ENCODE measurements at regions not wholly inside any gene's neighbourhood (a gene's known extent, or its start where the extent isn't known, plus 50 kb on each side); places are given as distances from the start of the nearest gene placed in this dataset.
"Not testable (repeated sequence)": the region's sequence is repeated elsewhere in the genome, so short reads cannot be mapped to it uniquely, and the experiment has no call there.

GRCh38 chr22:33971561-33971961, 51.3 kb upstream of the LARGE1 start:
- no peak for DNase-seq (ENCODE audit: low read depth, low spot score)

GRCh38 chr22:33975841-33976240, 55.6 kb upstream of the LARGE1 start:
- no peak for DNase-seq (ENCODE audit: low read depth, low spot score)
- no peak overlapping the region for H3K4me3 ChIP-seq (ENCODE audit: low read length)

More at GRCh38 chr22:33971561-33971961, 51.3 kb upstream of the LARGE1 start:
- no peak overlapping the region for H3K4me3 ChIP-seq (ENCODE audit: low read length)

DNA sequence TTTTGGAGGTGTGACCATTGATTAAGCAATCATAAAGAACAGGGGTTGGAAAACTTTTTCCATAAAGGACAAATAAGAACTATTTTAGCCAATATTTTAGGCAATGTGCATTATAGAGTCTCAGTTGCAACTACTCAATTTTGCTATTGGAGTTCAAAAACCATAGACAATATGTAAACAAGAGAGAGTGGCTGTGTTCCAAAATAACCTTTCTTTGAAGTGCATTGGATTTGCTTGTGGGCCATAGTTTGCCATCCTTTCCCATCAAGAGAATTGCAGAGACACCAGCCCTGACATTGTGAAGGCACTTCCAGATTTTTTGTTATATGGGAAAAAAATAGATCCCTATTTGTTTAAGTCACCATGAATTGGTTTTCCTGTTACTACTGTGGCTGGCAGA, 63.3 kb upstream of the LARGE1 start:
- DNase-seq (ENCODE audit: low read depth, low spot score): no peak
- no peak overlapping the region for H3K4me3 ChIP-seq (ENCODE audit: low read length)

DNA sequence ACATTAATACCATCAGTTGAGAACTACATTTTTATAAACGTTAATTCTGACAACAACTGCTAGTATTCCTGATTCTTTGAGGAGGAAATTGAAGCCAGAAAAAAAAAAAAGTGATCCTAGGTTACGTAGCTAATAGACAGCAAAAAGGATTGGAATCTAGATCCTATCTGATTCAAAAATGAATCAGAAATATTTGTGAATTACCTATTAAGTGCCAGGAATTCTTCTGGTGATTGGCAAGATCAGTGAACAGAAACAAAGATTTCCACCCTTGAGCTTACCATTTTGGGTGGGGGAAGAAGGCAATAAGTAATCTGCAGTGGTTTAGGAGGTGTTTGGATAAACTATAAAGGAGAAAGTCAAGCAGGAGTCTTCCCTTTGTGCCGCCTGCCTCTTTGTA, 63.9 kb upstream of the LARGE1 start:
- no peak for DNase-seq (ENCODE audit: low read depth, low spot score)
- no peak overlapping the region for H3K4me3 ChIP-seq (ENCODE audit: low read length)

DNA sequence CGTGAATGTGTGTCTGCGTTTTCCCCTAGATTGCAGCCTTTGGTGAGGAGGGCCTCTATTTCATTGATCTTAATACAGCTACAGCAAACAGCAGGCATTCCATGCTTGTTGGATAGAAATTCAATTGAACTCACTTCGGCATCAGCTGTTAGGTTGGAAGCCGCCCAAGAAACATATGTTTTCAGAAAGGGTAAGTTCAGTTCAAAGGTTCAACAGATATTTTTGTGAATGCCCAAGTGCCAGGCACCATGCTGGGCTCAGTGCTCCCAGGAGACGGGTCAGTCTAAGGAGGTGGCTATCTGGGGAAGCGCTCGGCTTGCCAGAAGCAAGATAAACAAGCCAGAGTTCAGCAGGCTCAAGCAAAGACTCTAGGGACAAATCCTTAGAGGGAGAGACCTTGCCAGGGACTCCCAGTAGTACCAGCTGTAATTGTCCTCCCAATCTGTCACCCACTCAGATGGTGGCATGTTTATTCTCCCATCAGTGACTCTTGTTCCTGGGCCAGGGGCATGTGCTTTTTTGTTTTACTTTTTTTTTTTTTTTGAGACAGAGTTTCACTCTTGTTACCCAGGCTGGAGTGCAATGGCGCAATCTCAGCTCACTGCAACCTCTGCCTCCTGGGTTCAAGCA, 64.5 kb upstream of the LARGE1 start:
- no peak for DNase-seq (ENCODE audit: low read depth, low spot score)

DNA sequence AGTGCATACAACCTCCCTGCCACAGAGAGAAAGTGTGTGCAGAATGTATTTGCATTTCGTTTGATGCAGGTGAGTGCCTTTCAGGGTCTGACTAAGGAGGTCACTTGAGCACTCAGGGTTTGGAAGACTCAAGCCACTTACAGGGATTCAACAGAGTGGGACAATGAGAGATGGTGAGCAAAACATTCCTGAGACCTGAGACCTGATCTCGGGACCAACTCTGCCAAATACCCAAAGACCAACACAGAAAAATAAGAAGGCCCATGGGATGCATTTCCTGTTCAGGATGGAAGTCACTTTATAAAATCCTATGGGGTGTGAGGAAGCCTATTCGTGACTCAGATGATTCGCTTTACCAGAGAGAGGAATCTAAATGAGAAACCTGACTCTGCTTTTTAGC, 65.2 kb upstream of the LARGE1 start:
- H3K4me3 ChIP-seq (ENCODE audit: low read length): no peak overlapping the region
- DNase-seq (ENCODE audit: low read depth, low spot score): no peak

More for the DNA sequence above, 64.5 kb upstream of the LARGE1 start:
- H3K4me3 ChIP-seq (ENCODE audit: low read length): no peak overlapping the region

GRCh38 chr22:33986167-33986771, 66.0 kb upstream of the LARGE1 start:
- no peak for DNase-seq (ENCODE audit: low read depth, low spot score)
- no peak overlapping the region for H3K4me3 ChIP-seq (ENCODE audit: low read length)

DNA sequence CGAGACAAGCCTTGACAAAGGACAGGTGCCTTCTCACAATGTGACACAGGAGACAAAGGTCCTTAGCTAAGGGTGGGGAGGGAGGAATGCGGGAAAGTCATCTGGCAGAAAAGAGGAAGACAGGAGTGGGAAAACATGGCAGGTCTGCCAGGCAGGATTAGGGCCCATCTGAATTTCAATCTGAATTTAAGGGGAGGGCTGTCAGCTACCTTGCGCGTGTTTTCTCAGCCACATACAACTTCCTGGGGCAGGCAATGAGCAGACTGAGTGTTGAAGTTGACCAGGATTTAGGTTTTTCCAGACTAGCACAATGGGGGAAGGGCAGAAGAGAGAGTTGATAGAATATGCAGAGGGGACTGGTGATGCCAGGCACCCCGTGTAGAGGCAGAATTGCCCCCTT, 66.7 kb upstream of the LARGE1 start:
- H3K4me3 ChIP-seq (ENCODE audit: low read length): no peak overlapping the region
- DNase-seq (ENCODE audit: low read depth, low spot score): no peak

DNA sequence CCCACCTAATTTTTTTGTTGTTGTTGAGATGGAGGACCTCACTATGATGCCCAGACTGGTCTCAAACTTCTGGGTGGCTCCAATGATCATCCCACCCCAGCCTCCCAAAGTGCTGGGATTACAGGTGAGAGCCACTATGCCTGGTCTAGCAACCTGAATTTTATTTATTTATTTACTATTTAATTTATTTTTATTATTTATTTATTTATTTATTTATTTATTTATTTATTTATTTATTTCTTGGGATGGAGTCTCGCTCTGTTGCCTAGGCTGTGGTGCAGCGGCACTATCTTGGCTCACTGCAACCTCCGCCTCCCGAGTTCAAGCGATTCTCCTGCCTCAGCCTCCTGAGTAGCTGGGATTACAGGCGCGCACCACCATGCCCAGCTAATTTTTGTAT, 69.0 kb upstream of the LARGE1 start:
- not testable (repeated sequence) for DNase-seq (ENCODE audit: low read depth, low spot score); H3K4me3 ChIP-seq (ENCODE audit: low read length)

- no peak overlapping the region for H3K4me3 ChIP-seq (ENCODE audit: low read length)
- no peak for DNase-seq (ENCODE audit: low read depth, low spot score)
Observed at GRCh38 chr22:33991620-33992019, 71.3 kb upstream of the LARGE1 start.

DNA sequence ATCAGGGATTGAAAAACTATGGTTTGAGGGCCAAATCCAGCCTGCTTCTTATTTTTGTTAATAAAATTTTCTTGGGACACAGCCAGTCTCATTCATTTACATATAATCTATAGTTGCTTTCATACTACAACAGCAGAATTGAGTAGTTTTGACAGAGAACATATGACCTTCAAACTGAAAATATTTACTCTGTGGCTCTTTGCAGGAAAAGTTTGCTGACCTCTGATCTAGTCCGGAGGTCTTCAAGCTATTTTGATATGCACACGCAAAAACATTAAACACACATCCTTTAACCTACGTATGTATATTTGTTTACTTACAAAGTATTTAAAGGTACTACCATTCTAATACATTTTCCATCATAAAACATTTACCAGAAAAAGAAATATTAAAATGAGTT, 76.5 kb upstream of the LARGE1 start:
- no peak overlapping the region for H3K4me3 ChIP-seq (ENCODE audit: low read length)

DNA sequence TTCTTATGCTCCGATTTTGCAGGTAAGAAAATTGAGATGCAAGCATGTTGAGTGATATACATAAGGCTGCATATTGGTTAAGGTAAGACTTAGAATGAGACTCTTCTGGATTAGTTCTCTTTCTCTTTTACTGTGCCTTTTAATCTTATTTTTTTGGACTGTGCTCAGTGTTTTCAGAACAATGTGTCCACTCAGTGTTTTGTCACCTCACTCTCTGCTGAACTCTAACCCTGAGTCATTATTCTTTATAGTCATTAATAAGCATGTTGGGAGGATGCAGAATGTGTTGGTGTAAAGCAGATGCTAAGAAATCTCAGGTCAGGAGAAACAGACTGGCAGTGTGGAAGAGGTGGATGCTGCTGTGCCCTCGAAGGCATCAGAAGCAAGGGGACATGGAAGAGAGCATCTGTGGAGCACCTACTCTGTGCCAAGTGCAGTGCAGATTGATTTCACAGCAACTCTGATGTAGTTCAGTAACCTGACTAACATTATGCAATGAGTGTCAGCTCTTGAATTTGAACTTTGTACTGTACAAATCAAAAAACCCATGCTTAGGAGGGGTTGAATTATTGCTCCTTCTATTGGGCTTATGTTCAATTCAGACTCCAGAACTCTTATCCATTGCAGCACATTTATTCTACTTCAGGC, 80.7 kb upstream of the LARGE1 start:
- H3K4me3 ChIP-seq (ENCODE audit: low read length): no peak overlapping the region
- DNase-seq (ENCODE audit: low read depth, low spot score): no peak

More for the DNA sequence above, 76.5 kb upstream of the LARGE1 start:
- no peak for DNase-seq (ENCODE audit: low read depth, low spot score)

DNA sequence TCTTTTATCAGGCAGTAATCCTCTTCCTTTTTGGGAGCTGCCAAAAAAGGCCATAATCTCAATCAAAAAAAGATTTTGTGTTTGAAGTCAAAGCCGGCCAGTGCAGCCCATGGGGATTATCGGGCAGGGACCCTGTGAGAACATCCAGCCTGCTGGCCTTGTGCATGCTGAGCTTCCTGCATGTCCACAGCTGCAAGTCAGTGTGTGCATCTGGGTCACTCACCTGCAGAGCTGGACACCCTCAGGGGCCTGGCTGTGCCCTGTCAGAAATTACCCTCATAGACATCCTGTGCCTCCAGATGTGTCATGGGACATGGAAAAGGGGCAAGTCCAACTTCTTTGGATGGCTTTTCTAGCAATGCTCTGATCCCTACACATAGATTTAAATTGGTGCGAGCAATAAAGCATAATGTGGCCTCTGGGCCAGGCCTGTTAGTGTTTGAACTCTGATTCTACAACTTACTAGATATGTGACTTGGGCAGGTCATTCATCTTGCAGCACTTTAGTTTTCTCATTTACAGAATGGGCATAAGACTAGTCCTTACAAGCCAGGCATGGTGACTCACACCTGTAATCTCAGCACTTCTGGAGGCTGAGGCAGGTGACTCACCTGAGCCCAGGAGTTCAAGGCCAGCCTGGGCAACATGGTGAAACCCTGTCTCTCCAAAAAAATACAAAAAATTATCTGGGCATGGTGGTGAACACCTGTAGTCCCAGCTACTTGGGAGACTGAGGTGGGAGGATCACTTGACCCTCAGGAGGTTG, 81.6 kb upstream of the LARGE1 start:
- DNase-seq (ENCODE audit: low read depth, low spot score): no peak
- H3K4me3 ChIP-seq (ENCODE audit: low read length): no peak overlapping the region

DNA sequence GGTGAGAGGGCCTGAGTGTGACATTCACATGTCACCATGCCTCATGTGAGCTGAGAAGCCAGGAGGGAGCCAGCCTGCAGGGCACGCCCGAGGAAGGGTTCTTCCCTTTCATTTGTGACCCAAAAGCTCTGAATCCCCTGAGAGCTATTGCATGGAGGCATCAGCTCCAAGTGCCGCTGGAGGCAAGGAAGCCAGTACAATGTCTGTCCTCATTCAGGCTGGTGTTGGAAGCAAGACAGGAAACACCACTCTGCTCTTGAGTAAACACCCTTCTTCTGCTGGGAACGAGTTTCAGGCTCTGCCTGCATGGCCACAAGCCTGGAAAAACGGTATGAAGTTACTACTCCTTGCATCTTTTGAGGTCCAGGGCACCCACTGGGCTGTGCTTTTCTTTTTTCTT, 83.8 kb upstream of the LARGE1 start:
- no peak overlapping the region for H3K4me3 ChIP-seq (ENCODE audit: low read length)
- no peak for DNase-seq (ENCODE audit: low read depth, low spot score)

GRCh38 chr22:34010259-34010658, 90.0 kb upstream of the LARGE1 start:
- H3K4me3 ChIP-seq (ENCODE audit: low read length): no peak overlapping the region
- DNase-seq (ENCODE audit: low read depth, low spot score): no peak

DNA sequence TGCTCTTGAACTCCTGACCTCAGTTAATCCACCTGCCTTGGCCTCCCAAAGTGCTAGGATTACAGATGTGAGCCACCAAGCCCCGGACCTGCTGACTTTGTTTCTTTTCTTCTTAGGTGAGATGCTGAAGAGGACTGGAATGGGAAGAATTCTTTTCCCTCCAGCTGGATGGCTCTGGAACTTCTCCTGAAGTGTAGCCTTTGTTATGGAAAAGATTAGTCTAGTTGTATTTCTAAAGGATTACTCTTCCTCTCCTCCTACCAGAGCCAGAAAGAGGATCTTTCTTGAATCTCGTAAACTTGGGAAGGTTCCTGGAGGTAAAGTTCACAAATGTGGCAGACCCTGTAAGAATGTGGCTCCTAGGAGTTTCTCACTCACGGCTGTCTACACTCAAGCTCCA, 95.4 kb upstream of the LARGE1 start:
- no peak for DNase-seq (ENCODE audit: low read depth, low spot score)

DNA sequence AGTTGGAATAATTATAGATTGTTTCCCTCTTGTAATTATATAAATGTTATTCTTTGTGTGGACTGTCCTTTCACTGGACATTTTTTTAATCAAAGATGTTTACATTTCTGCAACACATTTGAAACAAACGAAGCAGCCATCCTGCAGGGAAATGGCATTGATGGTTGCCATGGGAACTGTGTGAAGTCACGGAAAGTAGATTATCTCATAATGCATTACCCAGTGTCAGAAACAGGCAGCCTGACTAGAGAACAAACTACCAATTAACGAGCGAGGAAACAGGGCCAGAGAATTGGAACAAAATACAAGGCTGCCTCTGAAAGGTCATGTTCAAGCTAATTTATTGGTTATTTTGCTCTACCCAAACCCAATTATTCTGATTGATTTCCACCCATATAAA, 96.9 kb upstream of the LARGE1 start:
- no peak overlapping the region for H3K4me3 ChIP-seq (ENCODE audit: low read length)
- no peak for DNase-seq (ENCODE audit: low read depth, low spot score)

More for the DNA sequence above, 95.4 kb upstream of the LARGE1 start:
- H3K4me3 ChIP-seq (ENCODE audit: low read length): no peak overlapping the region

DNA sequence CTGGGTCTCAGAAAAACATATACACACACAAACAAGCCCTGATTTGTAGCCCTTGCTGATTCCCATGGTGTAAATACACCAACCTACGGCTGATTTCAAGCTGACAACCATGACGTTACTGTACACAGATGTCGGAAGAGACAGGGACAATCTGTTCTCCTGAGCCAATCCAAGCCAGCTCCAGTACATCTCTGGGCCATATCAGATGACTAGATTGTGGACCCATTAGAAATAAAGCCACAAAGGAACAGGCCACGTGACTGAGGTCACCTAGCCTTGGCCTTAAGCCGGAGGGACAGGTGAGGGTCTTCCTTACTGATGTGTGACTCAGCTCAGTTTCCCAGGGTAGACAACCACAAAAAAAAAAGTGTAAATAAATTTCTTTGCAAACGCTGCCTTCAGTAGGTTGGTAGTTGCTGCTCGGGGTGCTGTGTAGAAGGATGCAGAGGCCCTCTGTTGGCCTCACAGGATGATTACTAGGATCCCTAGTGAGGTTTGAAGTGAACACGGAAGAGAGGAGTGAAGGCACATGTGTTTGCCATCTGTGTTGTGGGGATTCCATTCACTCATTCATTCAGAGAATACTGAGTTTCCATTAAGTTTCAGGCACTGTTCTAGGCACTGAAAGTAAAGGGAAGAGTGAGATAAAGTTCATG, 99.0 kb upstream of the LARGE1 start:
- DNase-seq (ENCODE audit: low read depth, low spot score): no peak

GRCh38 chr22:34035209-34035608, 114.9 kb upstream of the LARGE1 start:
- DNase-seq (ENCODE audit: low read depth, low spot score): no peak
- H3K4me3 ChIP-seq (ENCODE audit: low read length): no peak overlapping the region

More for the DNA sequence above, 99.0 kb upstream of the LARGE1 start:
- no peak overlapping the region for H3K4me3 ChIP-seq (ENCODE audit: low read length)

Measured in Jurkat, Clone E6-1 (cell line).